H9 (cell line): ENCODE measurements at regions not wholly inside any gene's neighbourhood (a gene's known extent, or its start where the extent isn't known, plus 50 kb on each side); places are given as distances from the start of the nearest gene placed in this dataset.

ENCODE experiments used
- DNase-seq: peaks from one replicate; pipeline ENCODE4 v3.0.0-alpha.2; 2017
- H2AFZ ChIP-seq: one replicate; pipeline ENCODE4 v1.6.1; 2013; ENCODE audit warnings: mild to moderate bottlenecking, low read length, control low read depth, moderate library complexity
- H2AK5ac ChIP-seq: 2 replicates; pipeline ENCODE4 v1.6.1; 2013; ENCODE audit warnings: low read length, control low read depth, mixed read lengths; ENCODE audit not compliant: insufficient read length
- H2BK120ac ChIP-seq: one replicate; pipeline ENCODE4 v1.6.1; 2013; ENCODE audit warnings: low read depth, mild to moderate bottlenecking, low read length, control low read depth, inconsistent platforms; ENCODE audit not compliant: poor library complexity, severe bottlenecking
- H2BK12ac ChIP-seq: 2 replicates; pipeline ENCODE4 v1.6.1; 2013; ENCODE audit warnings: low read length, control low read depth, mixed read lengths, low read depth; ENCODE audit not compliant: insufficient read length
- H2BK15ac ChIP-seq: 2 replicates; pipeline ENCODE4 v1.6.1; 2013; ENCODE audit warnings: low read depth, low read length, control low read depth
- H2BK20ac ChIP-seq: one replicate; pipeline ENCODE4 v1.6.1; 2013; ENCODE audit warnings: low read depth, mild to moderate bottlenecking, low read length, control low read depth, inconsistent platforms; ENCODE audit not compliant: poor library complexity, severe bottlenecking
- H2BK5ac ChIP-seq: 2 replicates; pipeline ENCODE4 v1.6.1; 2013; ENCODE audit warnings: low read length, control low read depth, mixed read lengths; ENCODE audit not compliant: insufficient read length
- H3K14ac ChIP-seq: 2 replicates; pipeline ENCODE4 v1.6.1; 2013; ENCODE audit warnings: low read length, control low read depth; ENCODE audit not compliant: insufficient read depth
- H3K18ac ChIP-seq: 2 replicates; pipeline ENCODE4 v1.6.1; 2013; ENCODE audit warnings: low read depth, mild to moderate bottlenecking, mixed read lengths, low read length, control low read depth; ENCODE audit not compliant: insufficient read length
- H3K23ac ChIP-seq: 2 replicates; pipeline ENCODE4 v1.6.1; 2013; ENCODE audit warnings: low read length, control low read depth, mixed read lengths, low read depth; ENCODE audit not compliant: insufficient read length
- H3K23me2 ChIP-seq: 2 replicates; pipeline ENCODE4 v1.6.1; 2013; ENCODE audit warnings: low read depth, mild to moderate bottlenecking, mixed read lengths, low read length, control low read depth; ENCODE audit not compliant: insufficient read length, poor library complexity, severe bottlenecking
- H3K27ac ChIP-seq: 2 replicates; pipeline ENCODE4 v1.5.1; 2013; ENCODE audit warnings: low read length, control low read depth, mixed read lengths, low read depth; ENCODE audit not compliant: insufficient read length
- H3K27me3 ChIP-seq: 2 replicates; pipeline ENCODE4 v1.6.1; 2013; ENCODE audit warnings: low read length, control low read depth, inconsistent platforms; ENCODE audit not compliant: insufficient read depth
- H3K4ac ChIP-seq: 2 replicates; pipeline ENCODE4 v1.6.1; 2013; ENCODE audit warnings: low read depth, mild to moderate bottlenecking, control low read depth, inconsistent platforms, low read length, moderate library complexity
- H3K4me1 ChIP-seq: 2 replicates; pipeline ENCODE4 v1.6.1; 2013; ENCODE audit warnings: low read length, control low read depth, inconsistent platforms; ENCODE audit not compliant: insufficient read depth
- H3K4me2 ChIP-seq: 2 replicates; pipeline ENCODE4 v1.6.1; 2013; ENCODE audit warnings: low read length, control low read depth, mixed read lengths; ENCODE audit not compliant: insufficient read length, insufficient read depth
- H3K56ac ChIP-seq: 2 replicates; pipeline ENCODE4 v1.6.1; 2013; ENCODE audit warnings: low read depth, mild to moderate bottlenecking, mixed read lengths, low read length, control low read depth; ENCODE audit not compliant: insufficient read length
- H3K79me1 ChIP-seq: 2 replicates; pipeline ENCODE4 v1.6.1; 2013; ENCODE audit warnings: low read depth, mild to moderate bottlenecking, moderate library complexity, low read length, control low read depth, inconsistent platforms; ENCODE audit not compliant: insufficient read depth, poor library complexity, severe bottlenecking
- H3K79me2 ChIP-seq: 2 replicates; pipeline ENCODE4 v1.6.1; 2013; ENCODE audit warnings: low read length, control low read depth, inconsistent platforms; ENCODE audit not compliant: insufficient read depth
- H3K9ac ChIP-seq: 2 replicates; pipeline ENCODE4 v1.6.1; 2013; ENCODE audit warnings: low read length, control low read depth, mixed read lengths; ENCODE audit not compliant: insufficient read length; ENCODE audit errors: extremely low read depth
- H3K9me3 ChIP-seq: one replicate; pipeline ENCODE4 v1.6.1; 2013; ENCODE audit warnings: low read depth, low read length, inconsistent platforms; ENCODE audit not compliant: control insufficient read depth
- H3T11ph ChIP-seq: one replicate; pipeline ENCODE4 v1.6.1; 2013; ENCODE audit warnings: mild to moderate bottlenecking, low read length, control low read depth, inconsistent platforms
- H4K20me1 ChIP-seq: one replicate; pipeline ENCODE4 v1.6.1; 2013; ENCODE audit not compliant: control insufficient read depth, insufficient read length, insufficient read depth
- H4K5ac ChIP-seq: 2 replicates; pipeline ENCODE4 v1.6.1; 2013; ENCODE audit warnings: low read depth, mild to moderate bottlenecking, mixed read lengths, low read length, control low read depth; ENCODE audit not compliant: insufficient read length
- H4K8ac ChIP-seq: replicated peaks from 2 replicates; pipeline ENCODE4 v1.6.1; 2013; ENCODE audit warnings: low read length, control low read depth, mixed read lengths, low read depth; ENCODE audit not compliant: insufficient read length
- H4K91ac ChIP-seq: 2 replicates; pipeline ENCODE4 v1.6.1; 2013; ENCODE audit warnings: low read depth, mild to moderate bottlenecking, moderate library complexity, mixed read lengths, low read length, control low read depth; ENCODE audit not compliant: insufficient read length
- H3K27ac Mint-ChIP-seq, 3 experiments: 2 replicates in 2 of 3; 3 replicates in 1 of 3; pipeline ENCODE4 v1.8.0; 2020 to 2021; ENCODE audit warnings: mixed read lengths in 3 of 3, mild to moderate bottlenecking in 1 of 3, moderate library complexity in 1 of 3
- H3K27me3 Mint-ChIP-seq: 2 replicates; pipeline ENCODE4 v1.8.0; 2021; ENCODE audit warnings: low read depth, mild to moderate bottlenecking, moderate library complexity, mixed read lengths
- H3K36me3 Mint-ChIP-seq, 3 experiments: 2 replicates in 2 of 3; 3 replicates in 1 of 3; pipeline ENCODE4 v1.8.0; 2020 to 2021; ENCODE audit warnings: low read depth in 3 of 3, mixed read lengths in 3 of 3; ENCODE audit not compliant: insufficient read depth in 1 of 3
- H3K4me1 Mint-ChIP-seq, 2 experiments: 2 replicates each; pipeline ENCODE4 v1.8.0; 2020; ENCODE audit warnings: mixed read lengths in 2 of 2
- H3K4me3 Mint-ChIP-seq, 2 experiments: 2 replicates in 1 of 2; 3 replicates in 1 of 2; pipeline ENCODE4 v1.8.0; 2020 to 2021; ENCODE audit warnings: mild to moderate bottlenecking in 2 of 2, mixed read lengths in 2 of 2, moderate library complexity in 1 of 2
- H3K9me3 Mint-ChIP-seq, 2 experiments: 2 replicates in 1 of 2; 3 replicates in 1 of 2; pipeline ENCODE4 v1.8.0; 2020; ENCODE audit warnings: mild to moderate bottlenecking in 2 of 2, mixed read lengths in 2 of 2, moderate library complexity in 1 of 2
- CTCF ChIP-seq: fragments of 200-600 bp; sonication (generic); conservative IDR thresholded peaks from 3 replicates; pipeline ENCODE4 v1.8.0; 2021; ENCODE audit warnings: antibody characterized with exemption, mild to moderate bottlenecking

- no peak overlapping the region for H2BK120ac ChIP-seq
- TF ChIP-seq CTCF: no peak
- H3K18ac ChIP-seq: no peak overlapping the region
- H3K79me1 ChIP-seq: no peaks in the 10 kb centered on the region
- H3K9ac ChIP-seq: no peak overlapping the region
- H3K4ac ChIP-seq: no peak overlapping the region
- H2AFZ ChIP-seq: no peak overlapping the region
- no peak overlapping the region for H3K14ac ChIP-seq
- no peak overlapping the region for H3K56ac ChIP-seq
- H3T11ph ChIP-seq: no peak overlapping the region
- H2BK15ac ChIP-seq: no peak overlapping the region
- no peaks in the 10 kb centered on the region for H4K20me1 ChIP-seq
- no peak overlapping the region for H2BK20ac ChIP-seq
- H3K4me3 Mint-ChIP-seq: no peak overlapping the region
- no peaks in the 10 kb centered on the region for H3K79me2 ChIP-seq
- H2AK5ac ChIP-seq: no peak overlapping the region
- H4K8ac ChIP-seq: no peak overlapping the region
- no peak overlapping the region for H3K23ac ChIP-seq
- 0 out of 7 replicates have a peak overlapping the region, but pooled peaks of 1 of the 3 experiments have one; percentile 35 for H3K27ac Mint-ChIP-seq
- H2BK5ac ChIP-seq: no peak overlapping the region
- no peak overlapping the region for H2BK12ac ChIP-seq
- no peak overlapping the region for H4K5ac ChIP-seq
- H4K91ac ChIP-seq: no peak overlapping the region
- H3K36me3 Mint-ChIP-seq: peaks cover 3 to 9% (median 7%) of the 10 kb centered on the region in 3 experiments; a peak in 5 of 7 replicates
- H3K4me1 ChIP-seq: no peaks in the 10 kb centered on the region
- no peak for DNase-seq
- no peaks in the 10 kb centered on the region for H3K9me3 ChIP-seq
- H3K9me3 Mint-ChIP-seq: peaks cover 6 to 14% of the 10 kb centered on the region in 2 experiments
- no peak overlapping the region for H3K27ac ChIP-seq
- no peaks in the 10 kb centered on the region for H3K27me3 ChIP-seq
- peaks cover 2 to 9% of the 10 kb centered on the region in 2 experiments; a peak in 2 of 4 replicates for H3K4me1 Mint-ChIP-seq
- H3K4me2 ChIP-seq: no peak overlapping the region
- H3K23me2 ChIP-seq: no peaks in the 10 kb centered on the region
- H3K27me3 Mint-ChIP-seq: no peaks in the 10 kb centered on the region
Observed at GRCh38 chr4:162232349-162232748, 68.5 kb upstream of the FSTL5 start.
